ENCODE measurements at regions not wholly inside any gene's neighbourhood (a gene's known extent, or its start where the extent isn't known, plus 50 kb on each side); places are given as distances from the start of the nearest gene placed in this dataset.

GRCh38 chr12:131348646-131349045 lies 362.2 kb upstream of the SFSWAP start:
- no peak overlapping the region for H3K4me3 ChIP-seq (ENCODE audit: low read depth, poor library complexity, severe bottlenecking)
- intact Hi-C loops (cut with DNase I; ENCODE audit: low total_unique reads), result no loop called here
- WGBS, 2 donors, result 29 to 35% methylated on average over 4 of the region's 4 CpGs
- TF ChIP-seq POLR2A (IDR thresholded peaks at IDR 0.05), result no peak
- peak in 1 of 2 donors; percentile 36 for DNase-seq (ENCODE audit: low spot score in 2 of 2)

GRCh38 chr12:131349397-131350127 lies 361.3 kb upstream of the SFSWAP start:
- intact Hi-C loops (cut with DNase I; ENCODE audit: low total_unique reads), result no loop called here
- TF ChIP-seq POLR2A (IDR thresholded peaks at IDR 0.05), result no peak
- no peak for TF ChIP-seq CTCF (IDR thresholded peaks at IDR 0.05)
- peak in 1 of 2 donors; percentile 52 for DNase-seq (ENCODE audit: low spot score in 2 of 2)
- H3K4me3 ChIP-seq (ENCODE audit: low read depth, poor library complexity, severe bottlenecking), result no peak overlapping the region
- WGBS, 2 donors, result 57 to 60% methylated on average over 20 of the region's 20 CpGs

DNA sequence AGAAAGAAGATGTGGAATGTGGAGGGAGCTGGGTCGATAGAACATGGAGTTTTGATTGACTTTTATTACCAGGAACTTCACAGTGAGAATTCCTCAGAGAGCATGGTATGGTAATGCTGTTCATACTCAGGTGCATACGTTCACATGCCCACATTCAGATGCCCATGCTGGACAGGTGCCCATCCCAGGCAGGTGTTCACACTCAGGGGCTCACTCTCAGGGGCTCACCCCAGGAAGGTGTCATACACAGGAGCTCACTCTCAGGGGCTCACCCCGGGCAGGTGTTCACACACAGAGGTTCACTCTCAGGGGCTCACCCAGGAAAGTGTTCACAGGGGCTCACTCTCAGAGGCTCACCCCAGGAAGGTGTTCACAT lies 360.0 kb upstream of the SFSWAP start:
- 51 to 74% methylated on average over 2 to 3 of the region's 3 CpGs for WGBS, 2 donors
- peak in 1 of 2 donors; percentile 57 for DNase-seq (ENCODE audit: low spot score in 2 of 2)
- intact Hi-C loops (cut with DNase I; ENCODE audit: low total_unique reads), result no loop called here
- TF ChIP-seq POLR2A (IDR thresholded peaks at IDR 0.05) (no peak), CTCF (IDR thresholded peaks at IDR 0.05) (no peak)
- no peak overlapping the region for H3K4me3 ChIP-seq (ENCODE audit: low read depth, poor library complexity, severe bottlenecking)

DNA sequence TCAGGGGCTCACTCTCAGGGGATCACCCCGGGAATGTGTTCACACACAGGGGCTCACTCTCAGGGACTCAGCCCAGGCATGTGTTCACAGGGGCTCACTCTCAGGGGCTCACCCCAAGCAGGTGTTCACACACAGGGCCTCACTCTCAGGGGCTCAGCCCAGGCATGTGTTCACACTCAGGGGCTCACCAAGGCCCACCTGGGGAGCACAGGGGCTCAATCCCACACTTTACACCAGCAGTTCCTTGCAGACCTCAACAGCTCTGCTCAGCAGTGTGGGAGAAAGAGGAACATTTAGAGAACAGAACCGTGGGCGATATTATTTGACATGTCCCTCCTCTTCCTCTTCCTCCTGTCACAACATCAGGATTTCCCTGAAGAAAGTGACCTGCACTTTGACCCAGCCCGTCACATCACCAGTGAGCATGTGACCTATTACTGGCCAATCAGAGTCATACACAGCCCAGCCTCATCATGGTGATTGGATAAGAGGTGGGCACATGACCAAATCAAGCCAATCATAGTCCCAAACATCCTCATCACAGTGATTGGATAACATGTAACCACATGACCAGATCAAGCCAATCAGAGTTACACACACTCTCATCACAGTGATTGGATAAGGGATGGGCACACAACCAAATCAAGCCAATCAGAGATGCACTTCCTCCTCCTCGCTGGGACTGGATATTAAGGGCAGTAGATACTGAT lies 359.4 kb upstream of the SFSWAP start:
- TF ChIP-seq CTCF (IDR thresholded peaks at IDR 0.05), result no peak
- DNase-seq (ENCODE audit: low spot score in 2 of 2), result peak in 1 of 2 donors; percentile 74
- WGBS, 2 donors, result 81 to 85% methylated on average over 5 of the region's 5 CpGs

DNA sequence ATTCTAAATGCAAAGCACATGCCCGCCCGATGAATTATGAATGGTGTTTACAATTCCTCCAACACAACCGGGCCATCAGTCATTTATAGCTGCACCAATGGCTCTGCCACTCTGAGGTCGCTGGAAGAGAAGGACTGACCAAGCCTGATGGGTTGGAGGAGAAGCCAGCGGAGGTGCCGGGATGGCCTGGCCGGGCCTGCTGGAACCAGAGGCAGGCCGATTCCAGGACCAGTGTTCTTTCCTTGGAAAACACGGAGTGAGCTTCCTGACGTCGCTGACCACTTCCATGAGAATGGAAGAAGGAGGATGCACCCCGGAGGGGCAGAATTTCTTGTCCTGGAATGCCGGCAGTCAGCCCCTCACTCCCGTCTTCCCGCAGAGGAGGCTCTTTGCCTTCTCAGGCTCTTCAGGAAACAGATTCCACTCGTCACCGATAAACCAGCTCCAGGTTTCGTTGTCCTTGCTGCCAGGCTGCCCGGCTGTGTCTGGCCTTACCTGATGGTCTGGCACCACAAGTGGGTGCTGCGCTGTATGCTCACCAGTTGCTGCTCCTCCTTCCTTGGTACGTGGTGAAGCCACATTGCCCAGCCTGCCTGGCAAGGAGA lies 358.5 kb upstream of the SFSWAP start:
- WGBS, 2 donors, result 92% methylated on average over 21 of the region's 21 CpGs
- intact Hi-C loops (cut with DNase I; ENCODE audit: low total_unique reads), result no loop called here

More for the DNA sequence above, 359.4 kb upstream of the SFSWAP start:
- H3K4me3 ChIP-seq (ENCODE audit: low read depth, poor library complexity, severe bottlenecking), result no peak overlapping the region
- intact Hi-C loops (cut with DNase I; ENCODE audit: low total_unique reads), result no loop called here

More for the DNA sequence above, 358.5 kb upstream of the SFSWAP start:
- no peak overlapping the region for H3K4me3 ChIP-seq (ENCODE audit: low read depth, poor library complexity, severe bottlenecking)
- DNase-seq (ENCODE audit: low spot score in 2 of 2), result peak in 1 of 2 donors; percentile 74
- TF ChIP-seq POLR2A (IDR thresholded peaks at IDR 0.05) (no peak), CTCF (IDR thresholded peaks at IDR 0.05) (no peak)

All from lower leg skin (tissue), 4 donors.